GM21367 (cell line): ENCODE measurements at regions not wholly inside any gene's neighbourhood (a gene's known extent, or its start where the extent isn't known, plus 50 kb on each side); places are given as distances from the start of the nearest gene placed in this dataset.
"Not testable (repeated sequence)": the region's sequence is repeated elsewhere in the genome, so short reads cannot be mapped to it uniquely, and the experiment has no call there.

Experiments
- ATAC-seq: cut with Tn5 transposase; IDR thresholded peaks from one replicate; pipeline ENCODE4 v1.9.1; 2021; ENCODE audit not compliant: unreplicated experiment

GRCh38 chrY:17827155-17827554 is 52.9 kb downstream of the CDY2B start:
- ATAC-seq: not testable (repeated sequence)

- ATAC-seq: not testable (repeated sequence)
Observed at GRCh38 chrY:17819700-17820099, 60.3 kb downstream of the CDY2B start.

- ATAC-seq: not testable (repeated sequence)
Observed at GRCh38 chrY:17819025-17819646, 60.9 kb downstream of the CDY2B start.

GRCh38 chrY:17817076-17818068 is 62.6 kb downstream of the CDY2B start:
- ATAC-seq: not testable (repeated sequence)

GRCh38 chrY:17812664-17813063 is 67.4 kb downstream of the CDY2B start:
- not testable (repeated sequence) for ATAC-seq

- not testable (repeated sequence) for ATAC-seq
Observed at GRCh38 chrY:17799915-17800314, 80.1 kb downstream of the CDY2B start.

- ATAC-seq: not testable (repeated sequence)
Observed at GRCh38 chrY:17787214-17787613, 92.8 kb downstream of the CDY2B start.

GRCh38 chrY:17766000-17766699 is 113.9 kb downstream of the CDY2B start:
- not testable (repeated sequence) for ATAC-seq

- not testable (repeated sequence) for ATAC-seq
Observed at GRCh38 chrY:17759213-17759612, 120.8 kb downstream of the CDY2B start.

GRCh38 chrY:17752887-17753497 is 127.0 kb downstream of the CDY2B start:
- not testable (repeated sequence) for ATAC-seq

GRCh38 chrY:17739852-17740251 is 140.2 kb downstream of the CDY2B start:
- ATAC-seq: not testable (repeated sequence)

GRCh38 chrY:17729474-17729873 is 150.5 kb downstream of the CDY2B start:
- not testable (repeated sequence) for ATAC-seq

GRCh38 chrY:17716329-17717043 is 163.5 kb downstream of the CDY2B start:
- ATAC-seq: not testable (repeated sequence)

GRCh38 chrY:17668037-17668436 is 212.0 kb downstream of the CDY2B start:
- not testable (repeated sequence) for ATAC-seq

GRCh38 chrY:17643052-17643451 is 237.0 kb downstream of the CDY2B start:
- not testable (repeated sequence) for ATAC-seq

GRCh38 chrY:17634484-17634883 is 245.5 kb downstream of the CDY2B start:
- not testable (repeated sequence) for ATAC-seq

- ATAC-seq: not testable (repeated sequence)
Observed at GRCh38 chrY:17611256-17611655, 268.8 kb downstream of the CDY2B start.

GRCh38 chrY:17610649-17611048 is 269.4 kb downstream of the CDY2B start:
- ATAC-seq: not testable (repeated sequence)

- ATAC-seq: not testable (repeated sequence)
Observed at GRCh38 chrY:17607150-17607549, 272.9 kb downstream of the CDY2B start.

GRCh38 chrY:17599263-17599662 is 280.8 kb downstream of the CDY2B start:
- not testable (repeated sequence) for ATAC-seq
